B cell (primary cell): ENCODE measurements at regions not wholly inside any gene's neighbourhood (a gene's known extent, or its start where the extent isn't known, plus 50 kb on each side); places are given as distances from the start of the nearest gene placed in this dataset.

Experiments
- CTCF ChIP-seq: fragments of 200-600 bp; IDR thresholded peaks from one replicate; pipeline ENCODE4 v1.8.0; 2022; ENCODE audit warnings: antibody characterized with exemption, mild to moderate bottlenecking
- EZH2 ChIP-seq: IDR thresholded peaks from 2 replicates; pipeline ENCODE4 v1.6.1; 2012; ENCODE audit warnings: borderline replicate concordance, low read depth, mild to moderate bottlenecking, moderate library complexity, low read length; ENCODE audit not compliant: insufficient read depth, poor library complexity, severe bottlenecking

DNA sequence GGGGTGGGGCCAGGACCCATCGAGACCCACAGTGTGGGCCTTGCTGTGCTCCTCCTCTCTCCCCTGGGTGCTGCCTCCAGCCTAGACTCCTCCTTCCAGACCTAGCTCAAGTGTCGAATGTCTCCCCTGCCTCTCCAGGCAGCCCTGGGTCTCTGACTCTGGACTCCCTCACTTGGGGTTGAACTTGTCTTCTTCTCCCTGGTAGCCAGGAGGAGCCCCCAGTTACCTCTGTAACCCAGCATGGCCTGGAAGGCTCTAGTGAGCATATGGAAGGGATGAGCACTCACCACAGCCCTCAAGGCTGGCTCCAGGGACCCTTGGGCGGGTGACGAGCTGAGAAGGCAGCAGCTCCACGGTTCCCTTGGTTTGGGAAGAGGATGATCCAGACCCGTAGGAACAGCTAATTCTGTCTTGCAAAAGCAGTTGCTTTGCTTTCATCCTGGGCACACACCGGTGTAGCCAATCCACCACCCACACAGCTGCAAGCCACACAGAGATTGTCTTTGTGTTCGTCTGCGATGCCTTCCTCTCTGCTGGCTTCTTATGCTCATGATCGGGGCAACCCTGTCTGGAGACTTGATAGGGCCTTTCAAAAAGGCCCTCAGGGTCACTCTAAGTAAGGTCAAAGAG, 52.3 kb upstream of the ANTXRL start:
- no peak for TF ChIP-seq CTCF
- no peak for TF ChIP-seq EZH2
